Pancreas (tissue), 10 donors: ENCODE measurements at regions not wholly inside any gene's neighbourhood (a gene's known extent, or its start where the extent isn't known, plus 50 kb on each side); places are given as distances from the start of the nearest gene placed in this dataset.

Experiments
- ATAC-seq, 4 donors: fragments of 200-7000 bp; cut with Tn5 transposase; one replicate each; pipeline versions ENCODE4 v1.8.0 to v1.9.1; 2020; ENCODE audit warnings: mild to moderate bottlenecking in 4 of 4, moderate library complexity in 4 of 4
- DNase-seq, 6 donors: peaks; one replicate each; pipeline ENCODE4 v3.0.0-alpha.2; 2020
- FAIRE-seq: peaks from 2 replicates; lab custom pipeline; 2012; peaks lifted over from hg19 to GRCh38; lab: Jason Lieb, UNC
- H3K27ac ChIP-seq, 4 donors: fragments of 200-600 bp; sonication (generic); 1 replicate in 3 of 4; 2 replicates in 1 of 4; pipeline versions ENCODE4 v1.5.0 to v1.8.0; 2020
- H3K27me3 ChIP-seq, 4 donors: fragments of 200-600 bp; one replicate each; pipeline ENCODE4 v1.8.0; 2021
- H3K36me3 ChIP-seq, 3 donors: fragments of 200-600 bp; sonication (generic) in 1 of 3; one replicate each; pipeline versions ENCODE4 v1.5.0 to v1.8.0; 2020 to 2021
- H3K4me1 ChIP-seq, 3 donors: fragments of 200-600 bp; one replicate each; pipeline ENCODE4 v1.8.0; 2021
- H3K4me3 ChIP-seq, 4 donors: fragments of 200-600 bp; sonication (generic) in 2 of 4; one replicate each; pipeline versions ENCODE4 v1.5.0 to v1.8.0; 2020 to 2021
- H3K9me3 ChIP-seq, 4 donors: fragments of 200-600 bp; one replicate each; pipeline ENCODE4 v1.8.0; 2021
- WGBS, 2 donors: extraction: QIAGEN DNeasy Blood & Tissue Kit; methylation state at CpG; one replicate each; pipeline ENCODE4 v1.1.7; 2013; 5-methylcytosine and 5-hydroxymethylcytosine counted together
- intact Hi-C, 3 donors: fragments of 100-400 bp; cut with DNase I; formaldehyde crosslinking; loops; one replicate each; pipeline versions ENCODE4 v1.11.1 to v1.14.2; 2022
- TF ChIP-seq, protein P1 (sequence below), 4 donors: fragments of 200-600 bp; sonication (generic) in 3 of 4; IDR thresholded peaks; one replicate each; pipeline versions ENCODE4 v1.5.0 to v1.8.0; 2021; ENCODE audit warnings: antibody characterized with exemption in 4 of 4
- donor health status: healthy with polysubstance abuse.
- donor health status: DM: no; HTN: no; CAD: no; lungs with moderate emphysema.
- donor health status: DM: no; HTN: no; CAD: no.
- donor health status: control.
- donor health status: control.
- donor health status: Bipolar disorder and iron deficiency.
- donor health status: DM: yes; HTN: yes; CAD: no.
- donor health status: DM: no; HTN: no; CAD: no.
- donor health status: DM: no; HTN: no; CAD: no.
- donor health status: DM: yes; HTN: yes; CAD: no.

DNA sequence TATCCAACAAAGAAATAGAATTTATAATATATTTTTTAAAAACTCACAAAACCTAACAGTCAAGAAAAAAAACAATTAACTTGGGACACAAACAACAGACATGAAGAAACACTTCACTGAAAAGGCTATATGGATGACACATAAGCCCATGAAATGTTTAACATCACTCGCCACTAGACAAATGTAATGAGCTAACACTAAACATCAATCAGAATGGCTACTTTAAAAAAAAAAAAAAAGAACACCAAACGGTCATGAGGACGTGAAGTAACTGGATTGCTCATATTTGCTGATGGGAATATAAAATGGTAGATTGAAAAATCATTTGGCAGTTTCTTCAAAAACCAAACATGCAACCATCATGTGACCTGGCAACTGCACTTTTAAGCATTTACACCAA is 97.3 kb upstream of the RGPD4 start:
- Histone ChIP-seq H3K9me3 (no peaks in the 10 kb centered on the region), H3K4me1 (no peaks in the 10 kb centered on the region), H3K36me3 (no peaks in the 10 kb centered on the region), H3K4me3 (no peak overlapping the region), H3K27me3 (no peaks in the 10 kb centered on the region), H3K27ac (no peak overlapping the region)
- intact Hi-C loops: no loop called here
- FAIRE-seq: no peak
- ATAC-seq: no peak
- 31 to 39% methylated on average over 3 of the region's 3 CpGs for WGBS, 2 donors
- no peak for DNase-seq
- TF ChIP-seq, protein P1, sequence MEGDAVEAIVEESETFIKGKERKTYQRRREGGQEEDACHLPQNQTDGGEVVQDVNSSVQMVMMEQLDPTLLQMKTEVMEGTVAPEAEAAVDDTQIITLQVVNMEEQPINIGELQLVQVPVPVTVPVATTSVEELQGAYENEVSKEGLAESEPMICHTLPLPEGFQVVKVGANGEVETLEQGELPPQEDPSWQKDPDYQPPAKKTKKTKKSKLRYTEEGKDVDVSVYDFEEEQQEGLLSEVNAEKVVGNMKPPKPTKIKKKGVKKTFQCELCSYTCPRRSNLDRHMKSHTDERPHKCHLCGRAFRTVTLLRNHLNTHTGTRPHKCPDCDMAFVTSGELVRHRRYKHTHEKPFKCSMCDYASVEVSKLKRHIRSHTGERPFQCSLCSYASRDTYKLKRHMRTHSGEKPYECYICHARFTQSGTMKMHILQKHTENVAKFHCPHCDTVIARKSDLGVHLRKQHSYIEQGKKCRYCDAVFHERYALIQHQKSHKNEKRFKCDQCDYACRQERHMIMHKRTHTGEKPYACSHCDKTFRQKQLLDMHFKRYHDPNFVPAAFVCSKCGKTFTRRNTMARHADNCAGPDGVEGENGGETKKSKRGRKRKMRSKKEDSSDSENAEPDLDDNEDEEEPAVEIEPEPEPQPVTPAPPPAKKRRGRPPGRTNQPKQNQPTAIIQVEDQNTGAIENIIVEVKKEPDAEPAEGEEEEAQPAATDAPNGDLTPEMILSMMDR (IDR thresholded peaks at IDR 0.05): no peak

DNA sequence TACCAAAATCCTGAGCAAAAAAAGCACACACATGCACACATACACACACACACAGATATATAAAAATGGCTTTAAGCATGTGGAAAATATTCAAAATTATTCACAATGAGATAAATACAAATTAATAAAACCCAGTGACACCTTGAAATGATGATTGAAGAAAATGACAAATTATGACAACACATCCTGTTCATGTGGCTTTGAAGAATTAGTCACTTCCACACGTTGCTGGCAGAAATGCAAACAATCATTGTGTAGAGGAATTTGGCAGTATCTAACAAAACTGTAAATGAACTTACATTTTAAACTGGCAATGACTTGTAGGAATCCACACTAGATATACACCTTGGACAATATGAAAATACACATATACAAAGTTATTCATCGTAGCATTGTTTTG is 95.8 kb upstream of the RGPD4 start:
- Histone ChIP-seq H3K36me3 (no peaks in the 10 kb centered on the region), H3K9me3 (no peaks in the 10 kb centered on the region), H3K27me3 (no peaks in the 10 kb centered on the region), H3K4me1 (no peaks in the 10 kb centered on the region), H3K4me3 (no peak overlapping the region), H3K27ac (no peak overlapping the region)
- DNase-seq (no peak), ATAC-seq (no peak), FAIRE-seq (no peak)
- TF ChIP-seq, protein P1 (IDR thresholded peaks at IDR 0.05): no peak
- intact Hi-C loops: no loop called here
- 31 to 40% methylated on average over 2 of the region's 2 CpGs for WGBS, 2 donors

DNA sequence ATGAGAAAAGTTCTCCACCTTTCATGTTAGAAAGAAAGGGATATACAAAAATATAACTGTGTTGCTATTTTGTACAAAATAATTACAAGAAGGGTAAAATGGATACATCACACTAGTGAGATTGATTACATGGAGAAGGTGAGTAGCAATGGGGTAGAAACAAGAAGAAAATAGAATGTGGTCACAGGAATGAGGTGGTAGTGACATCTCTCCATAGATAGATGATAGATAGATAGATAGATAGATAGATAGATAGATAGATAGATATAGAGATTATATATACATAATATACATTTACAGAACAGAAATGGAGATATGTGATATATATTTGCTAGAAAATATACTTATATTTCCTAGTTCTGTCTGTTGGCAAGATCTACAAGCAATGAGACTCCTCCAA is 95.3 kb upstream of the RGPD4 start:
- TF ChIP-seq, protein P1 (IDR thresholded peaks at IDR 0.05): no peak
- Histone ChIP-seq H3K36me3 (no peaks in the 10 kb centered on the region), H3K27me3 (no peaks in the 10 kb centered on the region), H3K9me3 (no peaks in the 10 kb centered on the region), H3K27ac (no peak overlapping the region), H3K4me1 (no peaks in the 10 kb centered on the region), H3K4me3 (no peak overlapping the region)
- no peak for FAIRE-seq
- intact Hi-C loops: no loop called here
- DNase-seq: no peak
- no peak for ATAC-seq

DNA sequence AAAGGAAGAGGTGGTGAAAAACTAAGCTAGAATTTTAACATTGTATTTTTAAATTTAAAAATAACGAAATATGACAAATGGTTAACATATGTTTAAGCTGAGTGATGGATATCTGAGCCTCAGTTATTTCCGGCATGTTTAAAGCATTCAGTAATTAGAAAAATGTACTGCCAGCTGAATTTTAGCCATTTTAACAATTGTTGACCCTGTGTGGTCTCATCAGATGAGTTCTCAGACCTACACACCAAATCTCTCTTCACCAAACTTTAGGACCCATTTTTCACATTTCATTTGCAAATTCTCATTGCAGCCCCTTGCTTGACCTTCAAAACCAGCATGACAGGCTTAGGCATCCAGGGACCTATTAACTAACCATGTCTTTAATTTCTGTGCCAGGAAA is 91.5 kb upstream of the RGPD4 start:
- Histone ChIP-seq H3K36me3 (no peaks in the 10 kb centered on the region), H3K9me3 (no peaks in the 10 kb centered on the region), H3K27ac (no peak overlapping the region), H3K4me1 (no peaks in the 10 kb centered on the region), H3K27me3 (no peaks in the 10 kb centered on the region), H3K4me3 (no peak overlapping the region)
- FAIRE-seq: no peak
- ATAC-seq: no peak
- no peak for DNase-seq
- 62 to 79% methylated on average over 2 of the region's 2 CpGs for WGBS, 2 donors
- intact Hi-C loops: no loop called here
- TF ChIP-seq, protein P1 (IDR thresholded peaks at IDR 0.05): no peak

DNA sequence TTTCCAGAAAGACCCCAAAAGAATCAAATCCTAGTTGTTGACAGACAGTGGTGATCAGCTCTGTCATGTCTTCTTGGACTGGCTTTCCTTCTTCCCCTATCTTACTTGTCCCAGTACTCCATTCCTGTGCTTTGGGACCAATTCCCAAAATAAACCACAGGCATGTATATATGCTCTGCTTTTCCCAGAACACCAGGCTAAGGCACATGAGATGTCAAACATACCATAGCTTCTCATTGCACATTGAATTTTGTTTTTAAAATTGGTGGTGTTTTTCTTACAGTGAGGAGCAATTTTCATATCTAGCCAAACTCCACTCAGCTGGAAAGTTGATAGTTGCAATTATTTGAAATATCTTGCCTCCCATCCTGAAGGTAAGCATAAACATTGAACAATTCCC is 88.9 kb upstream of the RGPD4 start:
- intact Hi-C loops: no loop called here
- DNase-seq (no peak), FAIRE-seq (no peak), ATAC-seq (no peak)
- Histone ChIP-seq H3K27me3 (no peaks in the 10 kb centered on the region), H3K9me3 (no peaks in the 10 kb centered on the region), H3K4me1 (no peaks in the 10 kb centered on the region), H3K36me3 (no peaks in the 10 kb centered on the region), H3K27ac (no peak overlapping the region), H3K4me3 (no peak overlapping the region)
- TF ChIP-seq, protein P1 (IDR thresholded peaks at IDR 0.05): no peak
